GM10248 (cell line): ENCODE measurements at regions not wholly inside any gene's neighbourhood (a gene's known extent, or its start where the extent isn't known, plus 50 kb on each side); places are given as distances from the start of the nearest gene placed in this dataset.
"Not testable (repeated sequence)": the region's sequence is repeated elsewhere in the genome, so short reads cannot be mapped to it uniquely, and the experiment has no call there.

ENCODE experiments used
- CTCF ChIA-PET: fragments of 300-600 bp; sonication (Branson Sonifier 250); formaldehyde crosslinking; extraction: SDS; loops from one replicate; lab custom pipeline; 2021; ENCODE audit warnings: antibody characterized with exemption; lab: Yijun Ruan, JAX
- POLR2A ChIA-PET: fragments of 350-650 bp; sonication (Branson Sonifier 250); formaldehyde crosslinking; extraction: SDS; loops from one replicate; lab custom pipeline; 2020; ENCODE audit warnings: antibody characterized with exemption; lab: Yijun Ruan, JAX
- DNase-seq: peaks from one replicate; pipeline ENCODE4 v3.0.0; 2012; ENCODE audit errors: extremely low spot score
- CTCF ChIP-seq: IDR thresholded peaks from 2 replicates; pipeline ENCODE4 v1.5.1; 2012; ENCODE audit warnings: mild to moderate bottlenecking, low read depth; ENCODE audit errors: extremely low read depth, missing control alignments, control extremely low read depth

GRCh38 chr1:65538086-65538485 lies 117.6 kb downstream of the LEPR start:
- no peak for TF ChIP-seq CTCF

GRCh38 chr1:65538664-65539063 lies 118.2 kb downstream of the LEPR start:
- no peak for TF ChIP-seq CTCF
- CTCF ChIA-PET: interaction anchor here (1.0 kb wide), 1 partner anchor 79 kb away, joined by 3 read pairs; no protein-coding TSS in a partner anchor
- no peak for DNase-seq
- POLR2A ChIA-PET: no interaction called here

More at GRCh38 chr1:65538086-65538485, 117.6 kb downstream of the LEPR start:
- CTCF ChIA-PET: no interaction called here
- POLR2A ChIA-PET: no interaction called here
- no peak for DNase-seq

- ChIA-PET CTCF (interaction anchor here (1.0 kb wide), 1 partner anchor 80 kb away, joined by 3 read pairs; no protein-coding TSS in a partner anchor), POLR2A (no interaction called here)
- no peak for DNase-seq
- TF ChIP-seq CTCF: no peak
Measured at GRCh38 chr1:65539266-65540131, 119.0 kb downstream of the LEPR start.

GRCh38 chr1:65541161-65541560 lies 120.7 kb downstream of the LEPR start:
- ChIA-PET POLR2A (no interaction called here), CTCF (interaction anchor here (0.7 kb wide), 1 partner anchor 30 kb away, joined by 3 read pairs; no protein-coding TSS in a partner anchor)
- no peak for TF ChIP-seq CTCF
- no peak for DNase-seq

GRCh38 chr1:65541865-65542264 lies 121.4 kb downstream of the LEPR start:
- no peak for TF ChIP-seq CTCF
- CTCF ChIA-PET: no interaction called here
- DNase-seq: no peak
- POLR2A ChIA-PET: no interaction called here

- POLR2A ChIA-PET, CTCF ChIA-PET, DNase-seq: not testable (repeated sequence)
Measured at GRCh38 chr1:65542592-65542991, 122.1 kb downstream of the LEPR start.

GRCh38 chr1:65550306-65551010 lies 130.0 kb downstream of the LEPR start:
- POLR2A ChIA-PET, CTCF ChIA-PET, DNase-seq: not testable (repeated sequence)

GRCh38 chr1:65552484-65552883 lies 132.0 kb downstream of the LEPR start:
- POLR2A ChIA-PET, CTCF ChIA-PET, DNase-seq: not testable (repeated sequence)

GRCh38 chr1:65554086-65554764 lies 133.8 kb downstream of the LEPR start:
- CTCF ChIA-PET, POLR2A ChIA-PET, DNase-seq: not testable (repeated sequence)
